Stimulated activated naive CD4-positive, alpha-beta T cell (primary cell): ENCODE measurements at regions not wholly inside any gene's neighbourhood (a gene's known extent, or its start where the extent isn't known, plus 50 kb on each side); places are given as distances from the start of the nearest gene placed in this dataset.
"Not testable (repeated sequence)": the region's sequence is repeated elsewhere in the genome, so short reads cannot be mapped to it uniquely, and the experiment has no call there.

Experiments used
- DNase-seq, 6 experiments: peaks; one replicate each; lab custom pipeline; 2025; lab: John Stamatoyannopoulos, UW

DNA sequence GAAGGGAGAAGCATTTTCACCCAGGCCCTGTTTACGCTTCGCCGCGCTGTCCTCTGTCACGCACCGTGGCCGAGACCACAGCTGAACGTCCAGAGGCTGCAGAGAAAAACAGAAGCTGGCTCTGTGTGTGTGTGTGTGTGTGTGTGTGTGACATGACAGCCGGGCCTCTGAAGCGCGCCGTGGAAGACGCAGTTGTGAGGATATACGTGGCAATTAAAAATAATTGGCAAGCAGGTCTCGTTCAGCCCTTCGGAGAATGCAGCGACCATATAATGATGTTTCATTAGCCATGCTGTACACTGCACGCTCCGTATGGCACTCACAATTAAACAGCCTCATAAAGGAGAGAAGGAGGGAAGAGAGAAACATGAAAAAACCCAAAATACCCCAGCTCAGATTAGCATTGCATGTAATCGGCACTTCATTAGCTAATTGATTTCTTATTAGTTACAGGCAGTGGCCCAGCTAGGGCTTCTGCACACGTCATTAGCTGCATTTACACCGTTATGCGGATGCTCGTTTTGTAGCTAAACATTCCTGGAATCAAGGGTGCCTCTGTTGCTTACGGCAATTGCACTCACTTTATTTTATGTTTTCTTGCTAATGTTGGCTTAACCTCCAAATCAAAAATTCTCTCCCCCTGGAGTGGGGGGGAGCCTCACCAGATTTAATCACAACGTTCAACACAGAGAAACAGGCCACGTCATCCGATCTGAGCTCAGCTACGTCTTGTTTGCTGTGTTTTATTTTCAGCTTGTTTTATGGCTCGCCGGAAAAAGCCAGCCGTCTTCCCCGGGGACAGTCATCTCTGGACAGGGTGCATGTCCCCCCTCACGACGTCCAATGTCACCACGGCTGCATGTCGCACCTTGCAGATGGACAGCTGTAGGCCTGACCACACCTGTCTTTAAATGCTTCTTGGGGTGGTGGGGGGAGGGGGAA lies 74.6 kb upstream of the SHOX start:
- no peak for DNase-seq

DNA sequence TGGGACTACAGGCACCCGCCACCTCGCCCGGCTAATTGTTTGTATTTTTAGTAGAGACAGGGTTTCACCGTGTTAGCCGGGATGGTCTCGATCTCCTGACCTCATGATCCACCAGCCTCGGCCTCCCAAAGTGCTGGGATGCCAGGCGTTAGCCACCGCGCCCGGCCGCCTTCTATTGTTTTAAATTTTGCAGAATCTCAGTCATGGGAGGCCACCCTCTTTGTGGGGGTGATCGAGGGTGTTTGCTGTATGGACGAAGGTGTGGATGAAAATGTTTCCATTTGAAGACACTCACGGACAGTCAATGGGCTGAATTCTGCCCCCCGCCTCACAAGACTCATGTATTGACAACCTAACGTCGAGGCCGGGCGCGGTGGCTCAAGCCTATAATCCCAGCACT lies 73.0 kb upstream of the SHOX start:
- not testable (repeated sequence) for DNase-seq

DNA sequence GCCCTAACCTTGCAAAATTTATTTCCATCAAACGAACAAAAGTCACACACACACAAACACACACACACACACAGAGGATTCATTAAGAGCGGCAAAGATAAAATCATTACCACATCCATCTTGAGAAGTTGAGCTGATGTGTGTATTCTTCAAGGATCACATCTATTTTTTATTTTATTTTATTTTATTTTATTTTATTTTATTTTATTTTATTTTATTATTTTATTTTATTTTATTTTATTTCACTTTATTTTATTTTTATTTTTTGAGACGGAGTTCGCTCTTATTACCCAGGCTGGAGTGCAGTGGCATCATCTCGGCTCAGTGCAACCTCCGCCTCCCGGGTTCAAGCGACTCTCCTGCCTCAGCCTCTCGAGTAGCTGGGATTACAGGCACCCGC lies 71.3 kb upstream of the SHOX start:
- DNase-seq: not testable (repeated sequence)

GRCh38 chrX:567891-568290 lies 62.7 kb upstream of the SHOX start:
- no peak for DNase-seq

- no peak for DNase-seq
Observed at GRCh38 chrX:568311-568710, 62.3 kb upstream of the SHOX start.

- DNase-seq: no peak
Observed at GRCh38 chrX:572538-573124, 58.0 kb upstream of the SHOX start.

GRCh38 chrX:574251-574650 lies 56.3 kb upstream of the SHOX start:
- no peak for DNase-seq

DNA sequence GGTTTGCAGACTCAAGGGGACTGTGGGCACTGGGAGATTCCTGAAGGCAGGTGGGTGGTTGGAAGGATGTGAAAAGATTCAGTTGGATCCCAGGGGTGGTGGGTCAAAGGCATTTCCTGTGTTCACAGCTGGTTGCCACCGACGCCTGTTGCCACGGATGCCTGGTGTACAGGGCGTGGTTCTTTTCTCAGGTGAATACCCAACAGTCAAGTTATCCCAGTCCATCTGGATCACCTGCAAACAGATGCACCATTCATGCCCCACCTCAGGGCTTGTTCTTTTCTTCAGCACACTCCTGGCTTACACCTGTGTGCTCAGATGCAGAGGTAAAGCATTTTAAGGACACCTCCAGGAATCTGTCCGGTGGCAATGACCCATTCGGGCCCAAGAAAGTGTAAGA lies 55.8 kb upstream of the SHOX start:
- DNase-seq: no peak

- no peak for DNase-seq
Observed at GRCh38 chrX:576904-577560, 53.6 kb upstream of the SHOX start.

- no peak for DNase-seq
Observed at GRCh38 chrX:578531-578930, 52.1 kb upstream of the SHOX start.

DNA sequence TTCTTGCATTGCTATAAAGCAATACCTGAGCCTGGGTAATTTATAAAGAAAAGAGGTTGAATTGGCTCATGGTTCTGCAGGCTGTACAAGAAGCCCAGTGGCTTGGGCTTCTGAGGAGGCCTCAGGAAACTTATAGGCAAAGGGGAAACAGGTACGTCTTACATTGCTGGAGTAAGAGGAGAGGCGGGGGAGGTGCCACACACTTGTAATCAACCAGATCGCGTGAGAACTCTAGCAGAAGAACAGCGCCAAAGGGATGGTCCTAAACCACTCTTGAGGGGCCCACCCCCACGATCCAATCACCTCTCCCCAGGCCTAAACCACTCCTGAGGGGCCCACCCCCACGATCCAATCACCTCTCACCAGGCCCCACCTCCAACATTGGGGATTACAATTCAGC lies 50.6 kb upstream of the SHOX start:
- DNase-seq: no peak
